GM12872 (cell line): ENCODE measurements at regions not wholly inside any gene's neighbourhood (a gene's known extent, or its start where the extent isn't known, plus 50 kb on each side); places are given as distances from the start of the nearest gene placed in this dataset.

Experiments
- CTCF ChIP-seq: IDR thresholded peaks from 3 replicates; pipeline ENCODE4 v1.5.1; 2011; ENCODE audit warnings: low read depth, mild to moderate bottlenecking, low read length, moderate library complexity; ENCODE audit not compliant: insufficient read depth

- no peak for TF ChIP-seq CTCF
These were observed 315.9 kb downstream of the LMX1A start for GRCh38 chr1:165040641-165041040.

- TF ChIP-seq CTCF = no peak
These were observed 316.5 kb downstream of the LMX1A start for GRCh38 chr1:165039996-165040395.

- TF ChIP-seq CTCF = no peak
These were observed 320.1 kb downstream of the LMX1A start for GRCh38 chr1:165036403-165036802.

GRCh38 chr1:165034136-165034809 lies 322.2 kb downstream of the LMX1A start:
- TF ChIP-seq CTCF = no peak

- TF ChIP-seq CTCF = no peak
These were observed 325.5 kb downstream of the LMX1A start for GRCh38 chr1:165031001-165031400.

GRCh38 chr1:165025805-165026204 lies 330.7 kb downstream of the LMX1A start:
- no peak for TF ChIP-seq CTCF

- no peak for TF ChIP-seq CTCF
These were observed 341.8 kb downstream of the LMX1A start for GRCh38 chr1:165014753-165015152.
